ENCODE measurements at regions not wholly inside any gene's neighbourhood (a gene's known extent, or its start where the extent isn't known, plus 50 kb on each side); places are given as distances from the start of the nearest gene placed in this dataset.
"Not testable (repeated sequence)": the region's sequence is repeated elsewhere in the genome, so short reads cannot be mapped to it uniquely, and the experiment has no call there.

DNA sequence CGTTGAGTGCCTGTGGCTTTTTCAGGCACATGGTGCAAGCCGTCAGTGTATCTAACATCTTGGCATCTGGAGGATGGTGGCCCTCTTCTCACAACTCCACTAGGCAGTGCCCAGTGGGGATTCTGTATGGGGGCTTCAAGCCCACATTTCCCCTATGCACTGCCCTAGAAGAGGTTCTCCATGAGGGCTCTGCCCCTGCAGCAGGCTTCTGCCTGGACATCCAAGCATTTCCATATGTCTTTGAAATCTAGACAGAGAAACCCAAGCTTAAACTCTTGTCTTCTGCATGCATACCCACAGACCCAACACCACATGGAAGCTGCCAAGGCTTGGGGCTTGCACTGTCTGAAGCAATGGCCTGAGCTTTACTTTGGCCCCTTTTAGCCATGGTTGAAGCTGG lies 146.4 kb downstream of the ARL4A start:
- intact Hi-C loops (cut with micrococcal nuclease): no loop called here
- CTCF ChIA-PET: no interaction called here
- POLR2A ChIA-PET: no interaction called here
- Histone ChIP-seq H3K36me3 (ENCODE audit: control insufficient read depth in 2 of 3, insufficient read depth in 3 of 3, low read length in 3 of 3) (no peaks in the 10 kb centered on the region), H3K27me3 (ENCODE audit: control insufficient read depth in 2 of 2, insufficient read depth in 2 of 2, low read length in 2 of 2) (no peaks in the 10 kb centered on the region), H3K27ac (ENCODE audit: low read depth, low read length) (no peak overlapping the region), H3K9me3 (ENCODE audit: control insufficient read depth in 2 of 3, low read length in 3 of 3) (peaks cover 0 to 9% (median 0%) of the 10 kb centered on the region in 3 experiments), H3K4me3 (ENCODE audit: low read length) (no peak overlapping the region), H3K4me1 (ENCODE audit: control insufficient read depth in 2 of 2, insufficient read depth in 2 of 2, low read length in 2 of 2) (no peaks in the 10 kb centered on the region)
- DNase-seq (no peak), ATAC-seq (no peak)
- H3K36me3 Mint-ChIP-seq: peaks cover 0 to 4% (median 0%) of the 10 kb centered on the region in 5 donors
- H3K27me3 Mint-ChIP-seq: peaks cover 0 to 32% (median 4%) of the 10 kb centered on the region in 5 donors
- H3K9me3 Mint-ChIP-seq: peaks cover 0 to 26% (median 13%) of the 10 kb centered on the region in 11 donors
- H3K27ac Mint-ChIP-seq: no peak overlapping the region
- H3K4me1 Mint-ChIP-seq: no peaks in the 10 kb centered on the region
- no peak overlapping the region for H3K4me3 Mint-ChIP-seq

DNA sequence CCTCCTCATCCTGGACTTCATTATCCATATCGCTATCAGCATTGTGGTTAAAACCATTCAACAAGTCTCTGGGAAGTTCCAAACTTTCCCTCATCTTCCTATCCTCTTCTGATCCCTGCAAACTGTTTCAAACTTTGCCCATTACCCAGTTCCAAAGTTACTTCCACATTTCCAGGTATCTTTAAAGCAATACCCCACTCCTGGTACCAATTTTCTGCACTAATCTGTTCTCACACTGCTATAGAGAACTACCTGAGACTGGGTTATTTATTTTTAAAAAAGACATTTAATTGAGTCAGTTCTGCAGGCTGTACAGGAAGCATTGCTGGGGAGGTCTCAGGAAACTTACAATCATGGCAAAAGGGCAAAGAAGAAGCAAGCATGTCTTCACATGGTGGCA lies 147.3 kb downstream of the ARL4A start:
- H3K27me3 ChIP-seq (ENCODE audit: control insufficient read depth in 2 of 2, insufficient read depth in 2 of 2, low read length in 2 of 2): no peaks in the 10 kb centered on the region
- H3K27me3 Mint-ChIP-seq: peaks cover 0 to 28% (median 7%) of the 10 kb centered on the region in 5 donors
- peaks cover 0 to 9% (median 0%) of the 10 kb centered on the region in 3 experiments for H3K9me3 ChIP-seq (ENCODE audit: control insufficient read depth in 2 of 3, low read length in 3 of 3)
- DNase-seq (no peak), ATAC-seq (no peak)
- no peaks in the 10 kb centered on the region for H3K4me1 Mint-ChIP-seq
- no peak overlapping the region for H3K4me3 ChIP-seq (ENCODE audit: low read length)
- H3K9me3 Mint-ChIP-seq: peaks cover 0 to 26% (median 13%) of the 10 kb centered on the region in 11 donors
- no peak overlapping the region for H3K4me3 Mint-ChIP-seq
- H3K4me1 ChIP-seq (ENCODE audit: control insufficient read depth in 2 of 2, insufficient read depth in 2 of 2, low read length in 2 of 2): no peaks in the 10 kb centered on the region
- no peak overlapping the region for H3K27ac ChIP-seq (ENCODE audit: low read depth, low read length)
- H3K27ac Mint-ChIP-seq: no peak overlapping the region
- ChIA-PET POLR2A (no interaction called here), CTCF (no interaction called here)
- intact Hi-C loops (cut with micrococcal nuclease): no loop called here
- H3K36me3 ChIP-seq (ENCODE audit: control insufficient read depth in 2 of 3, insufficient read depth in 3 of 3, low read length in 3 of 3): no peaks in the 10 kb centered on the region
- H3K36me3 Mint-ChIP-seq: peaks cover 0 to 4% (median 0%) of the 10 kb centered on the region in 5 donors

DNA sequence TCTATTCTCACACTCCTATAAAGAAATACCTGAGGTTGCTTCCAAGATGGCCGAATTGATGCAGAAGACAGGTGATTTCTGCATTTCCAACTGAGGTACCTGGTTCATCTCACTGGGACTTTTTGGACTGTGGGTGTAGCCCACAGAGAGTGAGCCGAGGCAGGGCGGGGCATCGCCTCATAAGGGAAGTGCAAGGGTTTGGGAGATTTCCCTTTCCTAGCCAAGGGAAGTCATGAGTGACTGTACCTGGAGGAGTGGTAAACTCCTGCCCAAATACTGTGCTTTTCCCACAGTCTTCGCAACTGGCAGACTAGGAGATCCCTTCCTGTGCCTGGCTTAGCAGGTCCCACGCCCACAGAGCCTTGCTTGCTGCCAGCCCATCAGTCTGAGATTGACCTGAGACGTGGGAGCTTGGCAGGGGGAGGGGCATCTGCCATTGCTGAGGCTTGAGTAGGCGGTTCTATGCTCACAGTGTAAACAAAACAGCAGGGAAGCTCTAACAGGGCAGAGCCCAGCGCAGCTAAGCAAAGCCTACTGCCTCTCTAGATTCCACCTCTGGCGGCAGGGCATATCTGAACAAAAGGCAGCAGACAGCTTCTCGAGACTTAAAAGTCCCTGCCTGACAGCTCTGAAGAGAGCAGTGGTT lies 152.2 kb downstream of the ARL4A start:
- DNase-seq (no peak), ATAC-seq (no peak)
- Mint-ChIP-seq H3K27ac (no peak overlapping the region), H3K9me3 (peaks cover 3 to 36% (median 16%) of the 10 kb centered on the region in 11 donors), H3K4me3 (no peak overlapping the region), H3K4me1 (no peaks in the 10 kb centered on the region), H3K36me3 (peaks cover 0 to 4% (median 0%) of the 10 kb centered on the region in 5 donors), H3K27me3 (peaks cover 0 to 20% (median 7%) of the 10 kb centered on the region in 5 donors)
- ChIA-PET POLR2A (no interaction called here), CTCF (no interaction called here)
- no peak overlapping the region for H3K27ac ChIP-seq (ENCODE audit: low read depth, low read length)
- H3K4me1 ChIP-seq (ENCODE audit: control insufficient read depth in 2 of 2, insufficient read depth in 2 of 2, low read length in 2 of 2): no peaks in the 10 kb centered on the region
- no peaks in the 10 kb centered on the region for H3K36me3 ChIP-seq (ENCODE audit: control insufficient read depth in 2 of 3, insufficient read depth in 3 of 3, low read length in 3 of 3)
- no peaks in the 10 kb centered on the region for H3K27me3 ChIP-seq (ENCODE audit: control insufficient read depth in 2 of 2, insufficient read depth in 2 of 2, low read length in 2 of 2)
- H3K4me3 ChIP-seq (ENCODE audit: low read length): no peak overlapping the region
- intact Hi-C loops (cut with micrococcal nuclease): no loop called here
- H3K9me3 ChIP-seq (ENCODE audit: control insufficient read depth in 2 of 3, low read length in 3 of 3): peaks cover 0 to 4% (median 0%) of the 10 kb centered on the region in 3 experiments

DNA sequence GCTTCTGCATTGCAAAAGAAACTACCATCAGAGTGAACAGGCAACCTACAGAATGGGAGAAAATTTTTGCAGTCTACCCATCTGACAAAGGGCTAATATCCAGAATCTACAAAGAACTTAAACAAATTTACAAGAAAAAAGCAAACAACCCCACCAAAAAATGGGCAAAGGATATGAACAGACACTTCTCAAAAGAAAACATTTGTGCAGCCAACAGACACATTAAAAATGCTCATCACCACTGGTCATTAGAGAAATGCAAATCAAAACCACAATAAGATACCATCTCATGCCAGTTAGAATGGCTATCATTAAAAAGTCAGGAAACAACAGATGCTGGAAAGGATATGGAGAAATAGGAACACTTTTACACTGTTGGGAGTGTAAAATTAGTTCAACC lies 157.3 kb downstream of the ARL4A start:
- H3K27ac Mint-ChIP-seq; H3K27me3 Mint-ChIP-seq; DNase-seq; ATAC-seq; H3K27ac ChIP-seq (ENCODE audit: low read depth, low read length); POLR2A ChIA-PET; H3K4me1 ChIP-seq (ENCODE audit: control insufficient read depth in 2 of 2, insufficient read depth in 2 of 2, low read length in 2 of 2); H3K27me3 ChIP-seq (ENCODE audit: control insufficient read depth in 2 of 2, insufficient read depth in 2 of 2, low read length in 2 of 2); H3K36me3 Mint-ChIP-seq; H3K36me3 ChIP-seq (ENCODE audit: control insufficient read depth in 2 of 3, insufficient read depth in 3 of 3, low read length in 3 of 3); H3K4me1 Mint-ChIP-seq; H3K4me3 ChIP-seq (ENCODE audit: low read length); H3K9me3 ChIP-seq (ENCODE audit: control insufficient read depth in 2 of 3, low read length in 3 of 3); CTCF ChIA-PET; intact Hi-C loops (cut with micrococcal nuclease); H3K4me3 Mint-ChIP-seq: not testable (repeated sequence)
- H3K9me3 Mint-ChIP-seq: peaks cover 7 to 55% (median 22%) of the 10 kb centered on the region in 11 donors

DNA sequence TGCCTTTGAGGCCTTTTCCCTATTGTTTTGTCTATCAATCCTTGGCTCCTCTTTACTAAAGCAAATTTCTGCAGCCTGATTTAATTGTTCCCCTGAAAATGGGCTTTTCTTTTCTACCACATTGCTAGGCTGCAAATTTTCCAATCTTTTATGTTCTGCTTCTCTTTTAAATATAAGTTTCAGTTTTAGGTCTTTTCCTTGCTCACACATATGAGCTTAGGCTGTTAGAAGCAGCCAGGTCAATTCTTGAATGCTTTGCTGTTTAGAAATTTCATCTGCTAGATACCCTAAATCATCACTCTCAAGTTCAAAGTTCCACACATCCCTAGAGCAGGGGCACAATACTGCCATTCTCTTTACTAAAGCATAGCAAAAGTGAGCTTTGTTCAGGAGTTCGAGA lies 159.6 kb downstream of the ARL4A start:
- POLR2A ChIA-PET: no interaction called here
- DNase-seq: no peak
- Mint-ChIP-seq H3K9me3 (peaks cover 3 to 44% (median 21%) of the 10 kb centered on the region in 11 donors), H3K4me1 (no peaks in the 10 kb centered on the region), H3K36me3 (no peaks in the 10 kb centered on the region), H3K27me3 (no peaks in the 10 kb centered on the region), H3K27ac (no peak overlapping the region), H3K4me3 (no peak overlapping the region)
- Histone ChIP-seq H3K9me3 (ENCODE audit: control insufficient read depth in 2 of 3, low read length in 3 of 3) (peaks cover 0 to 9% (median 0%) of the 10 kb centered on the region in 3 experiments), H3K27me3 (ENCODE audit: control insufficient read depth in 2 of 2, insufficient read depth in 2 of 2, low read length in 2 of 2) (no peaks in the 10 kb centered on the region), H3K27ac (ENCODE audit: low read depth, low read length) (no peak overlapping the region), H3K4me3 (ENCODE audit: low read length) (no peak overlapping the region), H3K4me1 (ENCODE audit: control insufficient read depth in 2 of 2, insufficient read depth in 2 of 2, low read length in 2 of 2) (no peaks in the 10 kb centered on the region), H3K36me3 (ENCODE audit: control insufficient read depth in 2 of 3, insufficient read depth in 3 of 3, low read length in 3 of 3) (no peaks in the 10 kb centered on the region)
- no peak for ATAC-seq
- intact Hi-C loops (cut with micrococcal nuclease): no loop called here
- CTCF ChIA-PET: no interaction called here

DNA sequence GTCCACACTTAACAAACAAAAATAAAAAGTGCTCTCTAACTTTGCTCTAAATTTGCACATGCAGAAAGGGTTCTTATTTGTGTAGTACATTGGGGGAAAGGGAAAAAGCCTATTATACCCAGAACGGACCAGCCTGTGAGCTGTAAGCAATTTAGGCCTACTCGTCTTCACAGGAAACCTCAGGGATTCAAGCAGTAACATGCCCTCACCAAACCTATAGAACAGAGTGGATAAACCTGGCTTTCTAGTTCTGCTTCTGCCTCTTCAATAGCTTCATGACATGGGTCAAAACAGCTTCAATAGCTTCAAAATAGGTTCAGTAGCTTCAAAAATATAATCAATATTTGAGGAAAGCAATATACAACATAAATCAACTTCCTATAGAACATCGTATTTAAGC lies 163.7 kb downstream of the ARL4A start:
- Mint-ChIP-seq H3K4me1 (no peaks in the 10 kb centered on the region), H3K27me3 (peaks cover 0 to 4% (median 0%) of the 10 kb centered on the region in 5 donors), H3K4me3 (no peak overlapping the region), H3K27ac (no peak overlapping the region), H3K36me3 (no peaks in the 10 kb centered on the region), H3K9me3 (peaks cover 0 to 12% (median 5%) of the 10 kb centered on the region in 11 donors)
- intact Hi-C loops (cut with micrococcal nuclease): no loop called here
- ChIA-PET CTCF (no interaction called here), POLR2A (no interaction called here)
- ATAC-seq (no peak), DNase-seq (no peak)
- Histone ChIP-seq H3K27me3 (ENCODE audit: control insufficient read depth in 2 of 2, insufficient read depth in 2 of 2, low read length in 2 of 2) (no peaks in the 10 kb centered on the region), H3K4me1 (ENCODE audit: control insufficient read depth in 2 of 2, insufficient read depth in 2 of 2, low read length in 2 of 2) (no peaks in the 10 kb centered on the region), H3K36me3 (ENCODE audit: control insufficient read depth in 2 of 3, insufficient read depth in 3 of 3, low read length in 3 of 3) (no peaks in the 10 kb centered on the region), H3K4me3 (ENCODE audit: low read length) (no peak overlapping the region), H3K9me3 (ENCODE audit: control insufficient read depth in 2 of 3, low read length in 3 of 3) (peaks cover 0 to 9% (median 0%) of the 10 kb centered on the region in 3 experiments), H3K27ac (ENCODE audit: low read depth, low read length) (no peak overlapping the region)

DNA sequence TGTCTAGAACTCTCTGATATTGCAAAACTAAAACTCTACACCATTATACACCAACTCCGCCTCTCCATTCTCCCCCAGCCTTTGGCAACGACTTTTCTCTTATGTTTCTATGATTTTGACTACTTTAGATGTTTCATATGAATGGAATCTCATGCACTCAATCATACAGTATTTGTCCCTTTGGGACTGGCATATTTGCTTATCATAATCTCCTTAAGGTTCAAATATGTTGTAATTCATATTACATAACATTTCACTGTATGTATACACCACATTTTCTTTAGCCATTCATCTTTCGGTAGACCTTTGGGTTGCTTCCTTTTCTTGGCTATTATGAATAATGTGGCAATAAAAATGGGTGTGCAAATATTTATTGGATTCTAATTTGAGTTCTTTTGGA lies 164.4 kb downstream of the ARL4A start:
- no peak overlapping the region for H3K27ac ChIP-seq (ENCODE audit: low read depth, low read length)
- H3K4me1 Mint-ChIP-seq: no peaks in the 10 kb centered on the region
- H3K4me3 ChIP-seq (ENCODE audit: low read length): no peak overlapping the region
- ChIA-PET POLR2A (no interaction called here), CTCF (no interaction called here)
- peaks cover 0 to 11% (median 5%) of the 10 kb centered on the region in 11 donors for H3K9me3 Mint-ChIP-seq
- H3K27ac Mint-ChIP-seq: no peak overlapping the region
- no peaks in the 10 kb centered on the region for H3K36me3 Mint-ChIP-seq
- no peaks in the 10 kb centered on the region for H3K36me3 ChIP-seq (ENCODE audit: control insufficient read depth in 2 of 3, insufficient read depth in 3 of 3, low read length in 3 of 3)
- ATAC-seq (no peak), DNase-seq (no peak)
- peaks cover 0 to 3% (median 0%) of the 10 kb centered on the region in 3 experiments for H3K9me3 ChIP-seq (ENCODE audit: control insufficient read depth in 2 of 3, low read length in 3 of 3)
- H3K27me3 ChIP-seq (ENCODE audit: control insufficient read depth in 2 of 2, insufficient read depth in 2 of 2, low read length in 2 of 2): no peaks in the 10 kb centered on the region
- H3K4me3 Mint-ChIP-seq: no peak overlapping the region
- H3K27me3 Mint-ChIP-seq: peaks cover 0 to 4% (median 0%) of the 10 kb centered on the region in 5 donors
- intact Hi-C loops (cut with micrococcal nuclease): no loop called here
- H3K4me1 ChIP-seq (ENCODE audit: control insufficient read depth in 2 of 2, insufficient read depth in 2 of 2, low read length in 2 of 2): no peaks in the 10 kb centered on the region
